Erythroblast (primary cell): ENCODE measurements at regions not wholly inside any gene's neighbourhood (a gene's known extent, or its start where the extent isn't known, plus 50 kb on each side); places are given as distances from the start of the nearest gene placed in this dataset.
A peak's percentile ranks its signal among the peaks of the same experiment; 100 is the strongest.
"Not testable (repeated sequence)": the region's sequence is repeated elsewhere in the genome, so short reads cannot be mapped to it uniquely, and the experiment has no call there.

Experiments used
- DNase-seq, 2 experiments: peaks; one replicate each; lab custom pipeline; 2025; lab: John Stamatoyannopoulos, UW
- GATA1 ChIP-seq: IDR thresholded peaks from 2 replicates; pipeline ENCODE4 v1.6.1; 2011; ENCODE audit warnings: low read depth, mild to moderate bottlenecking, control low read depth, low read length, moderate library complexity
- POLR2A ChIP-seq: IDR thresholded peaks from 2 replicates; pipeline ENCODE4 v1.6.1; 2011; ENCODE audit warnings: mild to moderate bottlenecking, low read length

GRCh38 chr10:117492504-117492903, 50.0 kb upstream of the EMX2 start:
- DNase-seq, result no peak
- TF ChIP-seq GATA1, result no peak
- no peak for TF ChIP-seq POLR2A

- TF ChIP-seq GATA1 (no peak), POLR2A (no peak)
- DNase-seq, result no peak
Measured at GRCh38 chr10:117488004-117488403, 54.5 kb upstream of the EMX2 start.

- TF ChIP-seq GATA1 (no peak), POLR2A (no peak)
- no peak for DNase-seq
Measured at GRCh38 chr10:117486606-117487005, 55.9 kb upstream of the EMX2 start.

DNA sequence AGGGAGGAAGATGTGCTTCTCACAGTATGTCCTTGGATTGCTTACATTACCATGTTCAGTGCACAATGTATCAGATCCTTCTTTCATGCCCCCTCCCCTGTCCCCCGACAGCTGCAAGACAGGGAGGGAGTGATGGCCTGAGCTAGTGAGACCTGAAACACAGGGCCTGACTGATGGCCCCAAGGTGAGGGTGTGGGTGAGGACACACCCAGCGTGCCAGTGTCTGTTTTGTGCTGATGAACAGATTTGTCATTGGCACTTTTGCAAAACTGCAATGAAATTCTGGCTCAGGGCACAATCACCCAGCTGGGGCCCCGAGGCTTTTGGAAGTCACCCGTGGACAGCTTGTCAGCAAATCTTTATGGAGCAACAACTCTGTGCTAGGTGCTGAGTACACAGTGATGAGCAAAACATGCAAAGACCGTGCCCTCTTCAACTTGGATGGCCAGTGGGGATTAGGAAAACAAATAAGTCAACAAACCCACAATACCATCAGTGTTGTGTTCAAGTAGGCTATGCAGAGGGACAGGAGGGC, 59.4 kb upstream of the EMX2 start:
- TF ChIP-seq GATA1, result no peak
- no peak for TF ChIP-seq POLR2A
- DNase-seq, result no peak

DNA sequence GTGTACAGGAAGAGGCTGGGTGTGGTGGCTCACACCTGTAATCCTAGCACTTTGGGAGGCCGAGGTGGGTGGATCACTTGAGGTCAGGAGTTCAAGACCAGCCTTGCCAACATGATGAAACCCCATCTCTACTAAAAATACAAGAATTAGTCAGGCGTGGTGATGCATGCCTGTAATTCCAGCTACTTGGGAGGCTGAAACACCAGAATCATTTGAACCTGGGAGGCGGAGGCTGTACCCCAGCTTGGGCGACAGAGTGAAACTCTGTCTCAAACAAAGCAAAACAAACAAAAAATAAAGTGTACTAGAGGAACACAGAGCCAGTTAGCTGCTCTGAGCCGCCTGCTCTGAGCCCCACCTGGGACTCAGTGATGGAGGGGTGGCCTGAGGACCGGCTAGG, 61.5 kb upstream of the EMX2 start:
- DNase-seq, result not testable (repeated sequence)

DNA sequence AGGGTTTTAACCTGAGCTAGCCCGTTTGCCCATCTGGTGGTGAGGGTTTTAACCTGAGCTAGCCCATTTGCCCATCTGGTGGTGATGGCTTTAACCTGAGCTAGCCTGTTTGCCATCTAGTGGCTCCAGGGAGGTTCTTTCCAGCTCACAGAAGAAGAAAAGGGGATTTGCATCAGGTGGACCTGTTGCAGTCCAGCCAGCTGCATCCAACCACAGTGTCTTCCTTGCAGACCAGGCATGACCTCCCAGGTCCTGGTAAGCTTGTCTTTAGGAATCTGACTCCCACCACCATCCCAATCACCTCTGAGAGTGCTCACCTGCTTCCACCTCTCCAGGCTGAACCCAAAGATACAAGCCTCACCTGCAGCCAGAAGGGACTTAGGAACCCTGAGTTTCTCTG, 62.4 kb upstream of the EMX2 start:
- DNase-seq, result no peak
- TF ChIP-seq POLR2A, result no peak
- no peak for TF ChIP-seq GATA1

- DNase-seq, result peak; percentile 33 to 36
- no peak for TF ChIP-seq GATA1
- TF ChIP-seq POLR2A, result no peak
Measured at GRCh38 chr10:117477961-117478670, 64.4 kb upstream of the EMX2 start.

DNA sequence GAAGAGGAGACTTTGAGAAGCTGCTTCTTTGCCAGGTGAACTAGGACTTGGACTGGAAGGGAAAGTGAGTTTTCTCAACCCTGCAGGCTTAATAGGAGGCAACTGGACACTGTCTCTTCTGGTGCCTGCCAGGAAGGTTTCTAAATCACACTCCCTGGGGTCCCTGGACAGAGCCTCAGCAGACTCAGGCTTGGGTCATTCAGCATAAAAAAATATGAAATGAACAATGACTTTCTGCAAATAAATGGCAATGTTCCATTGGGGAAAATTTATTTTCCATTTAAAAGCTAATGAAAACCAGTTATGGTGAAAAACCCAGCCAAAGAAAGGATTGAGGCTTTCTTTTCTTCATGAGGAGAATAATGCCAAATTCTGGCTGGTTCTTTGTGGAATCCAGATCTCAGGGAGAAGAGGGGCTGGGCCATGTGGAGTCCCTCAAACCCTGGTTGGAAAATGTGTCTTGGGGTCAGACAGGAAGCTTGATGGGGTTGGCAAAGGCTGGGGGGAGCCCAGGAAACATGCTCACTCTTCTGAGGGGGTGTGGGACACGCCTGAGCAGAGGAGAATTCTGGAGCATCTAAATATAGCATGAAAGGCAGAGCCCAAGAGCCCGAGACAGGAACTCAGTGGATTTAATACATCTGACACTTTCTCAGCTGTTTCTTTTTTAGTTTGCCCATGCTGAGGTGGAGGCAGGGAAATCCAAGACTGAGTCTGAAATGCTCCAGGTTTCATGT, 65.2 kb upstream of the EMX2 start:
- TF ChIP-seq GATA1, result no peak
- TF ChIP-seq POLR2A, result no peak

GRCh38 chr10:117476716-117477115, 65.8 kb upstream of the EMX2 start:
- TF ChIP-seq GATA1 (no peak), POLR2A (no peak)
- DNase-seq, result no peak

More for the DNA sequence above, 65.2 kb upstream of the EMX2 start:
- DNase-seq, result no peak

DNA sequence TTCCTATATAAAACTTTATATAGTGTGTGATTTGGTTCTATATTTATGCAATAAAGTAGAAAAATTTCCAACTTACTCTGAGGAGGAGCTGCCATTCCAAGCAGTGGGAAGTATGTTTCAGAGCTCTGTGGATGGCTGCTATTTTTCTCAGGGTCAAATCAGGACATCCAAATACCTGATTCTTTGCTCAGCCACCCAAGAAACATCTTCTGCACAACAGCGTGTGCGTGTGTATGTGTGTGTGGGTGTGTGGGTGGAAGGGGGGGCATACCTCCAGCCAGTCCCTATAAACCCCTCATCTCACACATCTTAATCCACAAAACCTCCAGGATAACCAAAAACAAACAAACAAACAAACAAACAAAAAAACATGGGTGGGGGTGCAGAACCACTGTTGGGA, 66.3 kb upstream of the EMX2 start:
- DNase-seq, result no peak
- TF ChIP-seq POLR2A (no peak), GATA1 (no peak)

GRCh38 chr10:117472872-117473271, 69.7 kb upstream of the EMX2 start:
- TF ChIP-seq GATA1 (no peak), POLR2A (no peak)
- DNase-seq, result no peak

GRCh38 chr10:117471344-117471874, 71.1 kb upstream of the EMX2 start:
- DNase-seq, result no peak
- no peak for TF ChIP-seq POLR2A
- TF ChIP-seq GATA1, result no peak

GRCh38 chr10:117470733-117471132, 71.8 kb upstream of the EMX2 start:
- DNase-seq, result no peak
- TF ChIP-seq GATA1, result no peak

GRCh38 chr10:117468665-117469064, 73.9 kb upstream of the EMX2 start:
- DNase-seq, result no peak
- no peak for TF ChIP-seq POLR2A
- no peak for TF ChIP-seq GATA1

- no peak for TF ChIP-seq GATA1
- no peak for TF ChIP-seq POLR2A
- DNase-seq, result no peak
Measured at GRCh38 chr10:117464176-117464575, 78.4 kb upstream of the EMX2 start.
